GM06990 (cell line): ENCODE measurements at regions not wholly inside any gene's neighbourhood (a gene's known extent, or its start where the extent isn't known, plus 50 kb on each side); places are given as distances from the start of the nearest gene placed in this dataset.

ENCODE experiments used
- DNase-seq: peaks from one replicate; pipeline ENCODE4 v3.0.0-alpha.2; 2011; ENCODE audit not compliant: insufficient read length; ENCODE audit errors: extremely low read depth
- H3K27me3 ChIP-seq: replicated peaks from 2 replicates; pipeline ENCODE4 v1.6.0; 2011; ENCODE audit warnings: low read length; ENCODE audit not compliant: control insufficient read depth, insufficient read depth
- H3K36me3 ChIP-seq: 2 replicates; pipeline ENCODE4 v1.5.1; 2011; ENCODE audit warnings: low read length; ENCODE audit not compliant: control insufficient read depth, insufficient read depth
- H3K4me3 ChIP-seq: replicated peaks from 2 replicates; pipeline ENCODE4 v1.5.1; 2011; ENCODE audit warnings: low read depth, mild to moderate bottlenecking, control low read depth, low read length
- CTCF ChIP-seq: IDR thresholded peaks from 2 replicates; pipeline ENCODE4 v1.5.1; 2011; ENCODE audit warnings: low read length, control low read depth, mild to moderate bottlenecking, inconsistent platforms; ENCODE audit not compliant: insufficient read depth, poor library complexity, severe bottlenecking

GRCh38 chr3:25235466-25235865 lies 192.6 kb upstream of the RARB start:
- no peak for DNase-seq
- no peak for TF ChIP-seq CTCF
- Histone ChIP-seq H3K4me3 (no peak overlapping the region), H3K27me3 (no peaks in the 10 kb centered on the region), H3K36me3 (no peaks in the 10 kb centered on the region)

- H3K4me3 ChIP-seq, result no peak overlapping the region
- no peaks in the 10 kb centered on the region for H3K36me3 ChIP-seq
- no peaks in the 10 kb centered on the region for H3K27me3 ChIP-seq
- no peak for DNase-seq
- TF ChIP-seq CTCF, result no peak
Measured at GRCh38 chr3:25237602-25238001, 190.5 kb upstream of the RARB start.

- no peak for TF ChIP-seq CTCF
- no peaks in the 10 kb centered on the region for H3K27me3 ChIP-seq
- H3K4me3 ChIP-seq, result no peak overlapping the region
- no peaks in the 10 kb centered on the region for H3K36me3 ChIP-seq
- no peak for DNase-seq
Measured at GRCh38 chr3:25239042-25239441, 189.0 kb upstream of the RARB start.

- Histone ChIP-seq H3K36me3 (no peaks in the 10 kb centered on the region), H3K4me3 (no peak overlapping the region), H3K27me3 (no peaks in the 10 kb centered on the region)
- no peak for DNase-seq
- no peak for TF ChIP-seq CTCF
Measured at GRCh38 chr3:25246913-25247312, 181.2 kb upstream of the RARB start.

GRCh38 chr3:25252291-25252690 lies 175.8 kb upstream of the RARB start:
- H3K27me3 ChIP-seq, result no peaks in the 10 kb centered on the region
- TF ChIP-seq CTCF, result no peak
- no peaks in the 10 kb centered on the region for H3K36me3 ChIP-seq
- H3K4me3 ChIP-seq, result no peak overlapping the region
- DNase-seq, result no peak

GRCh38 chr3:25257026-25257425 lies 171.0 kb upstream of the RARB start:
- Histone ChIP-seq H3K4me3 (no peak overlapping the region), H3K36me3 (no peaks in the 10 kb centered on the region), H3K27me3 (no peaks in the 10 kb centered on the region)
- DNase-seq, result no peak
- TF ChIP-seq CTCF, result no peak
